PC-3 (cell line): ENCODE measurements at regions not wholly inside any gene's neighbourhood (a gene's known extent, or its start where the extent isn't known, plus 50 kb on each side); places are given as distances from the start of the nearest gene placed in this dataset.

Source experiments
- CTCF ChIP-seq: fragments of 300-600 bp; sonication (generic); conservative IDR thresholded peaks from 2 replicates; pipeline ENCODE4 v1.5.1; 2017; ENCODE audit warnings: antibody characterized with exemption, low read depth, mild to moderate bottlenecking, low read length
- EZH2 ChIP-seq: fragments of 300-600 bp; sonication (generic); IDR thresholded peaks from one replicate; pipeline ENCODE4 v1.6.1; 2017; ENCODE audit warnings: antibody characterized with exemption, mild to moderate bottlenecking, low read length; ENCODE audit not compliant: unreplicated experiment

GRCh38 chr11:116062490-116063171 is 558.4 kb upstream of the CADM1 start:
- no peak for TF ChIP-seq CTCF
- no peak for TF ChIP-seq EZH2
